A673 (cell line): ENCODE measurements at regions not wholly inside any gene's neighbourhood (a gene's known extent, or its start where the extent isn't known, plus 50 kb on each side); places are given as distances from the start of the nearest gene placed in this dataset.

Experiments used
- EZH2 ChIP-seq: fragments of 200-600 bp; sonication (generic); IDR thresholded peaks from 2 replicates; pipeline ENCODE4 v1.6.1; 2017; ENCODE audit warnings: borderline replicate concordance, low read depth, mild to moderate bottlenecking, mixed read lengths, antibody characterized with exemption, low read length; ENCODE audit not compliant: poor library complexity, severe bottlenecking
- TF ChIP-seq, protein P1 (sequence below): fragments of 300-800, 200-600 bp; sonication (generic); conservative IDR thresholded peaks from 2 replicates; pipeline ENCODE4 v1.5.1; 2017; ENCODE audit warnings: low read depth, mild to moderate bottlenecking, antibody characterized with exemption, low read length, moderate library complexity, mixed read lengths

DNA sequence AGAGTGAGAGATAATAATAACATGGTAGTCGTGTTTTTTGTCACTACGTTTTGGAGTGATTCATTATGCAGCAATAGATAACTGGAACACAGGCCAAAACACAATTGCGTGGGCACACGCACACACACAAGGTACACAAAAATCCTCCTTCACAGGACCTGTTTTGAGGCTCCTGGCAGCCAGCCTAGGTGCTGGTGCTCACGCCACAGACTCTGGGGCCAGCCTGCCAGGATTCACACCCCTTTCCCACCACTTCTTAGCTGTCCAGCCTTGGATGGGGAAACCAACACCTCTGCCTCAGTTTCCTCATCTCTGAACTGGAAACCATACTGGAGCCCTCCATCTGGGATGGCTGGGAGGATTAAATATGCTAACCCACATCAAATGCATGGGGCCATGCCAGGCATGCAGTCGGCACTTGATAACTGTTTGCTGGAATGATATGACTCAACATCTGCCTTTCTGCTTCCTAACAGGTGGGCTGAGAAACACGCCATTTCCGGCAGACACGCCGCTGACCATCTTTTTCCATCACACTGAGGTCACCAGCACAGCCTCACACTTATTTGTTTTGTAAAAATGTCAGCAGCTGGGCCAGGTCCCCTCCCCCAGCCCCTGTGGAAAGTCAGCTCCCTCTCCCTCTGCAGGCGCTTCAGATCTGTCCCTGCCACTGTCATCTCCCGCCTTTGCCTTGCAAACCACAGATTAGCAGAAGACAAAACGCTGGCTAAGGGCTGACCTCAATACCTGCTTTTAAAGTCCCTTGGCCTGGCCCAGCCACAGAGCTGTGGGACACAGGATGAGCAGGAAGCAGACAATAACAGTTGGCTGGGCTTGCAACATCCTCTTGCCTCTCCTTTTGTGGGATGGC, 237.5 kb downstream of the BCOR start:
- TF ChIP-seq, protein P1, sequence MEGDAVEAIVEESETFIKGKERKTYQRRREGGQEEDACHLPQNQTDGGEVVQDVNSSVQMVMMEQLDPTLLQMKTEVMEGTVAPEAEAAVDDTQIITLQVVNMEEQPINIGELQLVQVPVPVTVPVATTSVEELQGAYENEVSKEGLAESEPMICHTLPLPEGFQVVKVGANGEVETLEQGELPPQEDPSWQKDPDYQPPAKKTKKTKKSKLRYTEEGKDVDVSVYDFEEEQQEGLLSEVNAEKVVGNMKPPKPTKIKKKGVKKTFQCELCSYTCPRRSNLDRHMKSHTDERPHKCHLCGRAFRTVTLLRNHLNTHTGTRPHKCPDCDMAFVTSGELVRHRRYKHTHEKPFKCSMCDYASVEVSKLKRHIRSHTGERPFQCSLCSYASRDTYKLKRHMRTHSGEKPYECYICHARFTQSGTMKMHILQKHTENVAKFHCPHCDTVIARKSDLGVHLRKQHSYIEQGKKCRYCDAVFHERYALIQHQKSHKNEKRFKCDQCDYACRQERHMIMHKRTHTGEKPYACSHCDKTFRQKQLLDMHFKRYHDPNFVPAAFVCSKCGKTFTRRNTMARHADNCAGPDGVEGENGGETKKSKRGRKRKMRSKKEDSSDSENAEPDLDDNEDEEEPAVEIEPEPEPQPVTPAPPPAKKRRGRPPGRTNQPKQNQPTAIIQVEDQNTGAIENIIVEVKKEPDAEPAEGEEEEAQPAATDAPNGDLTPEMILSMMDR: no peak
- no peak for TF ChIP-seq EZH2
